K562 (cell line): ENCODE measurements at regions not wholly inside any gene's neighbourhood (a gene's known extent, or its start where the extent isn't known, plus 50 kb on each side); places are given as distances from the start of the nearest gene placed in this dataset.
A peak's percentile ranks its signal among the peaks of the same experiment; 100 is the strongest.
"Not testable (repeated sequence)": the region's sequence is repeated elsewhere in the genome, so short reads cannot be mapped to it uniquely, and the experiment has no call there.

Source experiments
- ATAC-seq: fragments of 200-7000 bp; cut with Tn5 transposase; 3 replicates; pipeline ENCODE4 v1.9.1; 2020; ENCODE audit warnings: moderate library complexity
- BruUV-seq: library from RNA; stranded (reverse); fragments of 400-500 nt; replicated peaks from 2 replicates; lab custom pipeline; 2021; lab: Mats Ljungman, UMichigan
- CTCF ChIA-PET: fragments of 300-600 bp; formaldehyde crosslinking; extraction: SDS; loops from one replicate; lab custom pipeline; 2021; ENCODE audit warnings: low intra/inter-chr PET ratio; lab: Yijun Ruan, JAX
- POLR2A ChIA-PET: fragments of 300-600, 350-650 bp; sonication (Branson Sonifier 250); formaldehyde crosslinking; extraction: SDS; loops from one replicate; lab custom pipeline; 2021; ENCODE audit warnings: antibody characterized with exemption, inconsistent platforms; lab: Yijun Ruan, JAX
- DNase-seq, 4 experiments: peaks; one replicate each; pipeline versions ENCODE4 v3.0.0 to v3.0.0-alpha.2; 2011 to 2018; ENCODE audit warnings: low spot score in 3 of 4, mixed read lengths in 3 of 4; ENCODE audit errors: extremely low read depth in 1 of 4
- FAIRE-seq: peaks from 2 replicates; lab custom pipeline; 2011; peaks lifted over from hg19 to GRCh38; lab: Jason Lieb, UNC
- H2AFZ ChIP-seq: 2 replicates; pipeline ENCODE4 v1.6.0; 2011; ENCODE audit warnings: low read depth, low read length, control low read depth, inconsistent platforms
- H3K27ac ChIP-seq: fragments of 200-600 bp; 3 replicates; pipeline ENCODE4 v1.8.0; 2011; ENCODE audit warnings: low read depth, mild to moderate bottlenecking, control low read depth, inconsistent platforms, low read length, moderate library complexity, mixed read lengths; ENCODE audit errors: extremely low read depth
- H3K27me3 ChIP-seq, 2 experiments: fragments of 300-600 bp in 1 of 2; 2 replicates in 1 of 2; 3 replicates in 1 of 2; pipeline versions ENCODE4 v1.6.0 to v1.8.0; 2011; ENCODE audit warnings: inconsistent platforms in 2 of 2, low read length in 2 of 2, mild to moderate bottlenecking in 1 of 2, mixed read lengths in 1 of 2, moderate library complexity in 1 of 2; ENCODE audit not compliant: control insufficient read depth in 2 of 2, insufficient read depth in 2 of 2
- H3K36me3 ChIP-seq: fragments of 300-600 bp; 3 replicates; pipeline ENCODE4 v1.8.0; 2011; ENCODE audit warnings: mild to moderate bottlenecking, low read length, inconsistent platforms; ENCODE audit not compliant: control insufficient read depth, insufficient read depth
- H3K4me1 ChIP-seq, 2 experiments: fragments of 200-600 bp in 1 of 2; replicated peaks in 1 of 2; 2 replicates in 1 of 2; 3 replicates in 1 of 2; pipeline versions ENCODE4 v1.5.1 to v1.8.0; 2011; ENCODE audit warnings: inconsistent platforms in 2 of 2, low read length in 2 of 2, mild to moderate bottlenecking in 1 of 2, mixed read lengths in 1 of 2, moderate library complexity in 1 of 2; ENCODE audit not compliant: control insufficient read depth in 2 of 2, insufficient read depth in 2 of 2
- H3K4me2 ChIP-seq: 2 replicates; pipeline ENCODE4 v1.6.1; 2011; ENCODE audit warnings: low read length, control low read depth, inconsistent platforms, mixed read lengths; ENCODE audit not compliant: insufficient read depth
- H3K4me3 ChIP-seq: fragments of 200-600 bp; sonication (generic), shearing (Covaris generic); 2 replicates; pipeline ENCODE4 v1.5.1; 2016; ENCODE audit warnings: control low read depth, inconsistent platforms
- H3K79me2 ChIP-seq: fragments of 200-600 bp; 3 replicates; pipeline ENCODE4 v1.8.0; 2011; ENCODE audit warnings: low read length, inconsistent platforms; ENCODE audit not compliant: control insufficient read depth, insufficient read depth
- H3K9ac ChIP-seq, 2 experiments: 2 replicates each; pipeline versions ENCODE4 v1.6.0 to v1.6.1; 2011; ENCODE audit warnings: low read depth in 2 of 2, low read length in 2 of 2, control low read depth in 1 of 2, inconsistent platforms in 1 of 2, mild to moderate bottlenecking in 1 of 2, mixed read lengths in 1 of 2; ENCODE audit not compliant: insufficient read depth in 1 of 2
- H3K9me1 ChIP-seq: one replicate; pipeline ENCODE4 v1.6.0; 2011; ENCODE audit warnings: inconsistent platforms, mild to moderate bottlenecking, low read length, moderate library complexity; ENCODE audit not compliant: control insufficient read depth, insufficient read depth
- H3K9me3 ChIP-seq: replicated peaks from 2 replicates; pipeline ENCODE4 v1.5.1; 2011; ENCODE audit warnings: low read depth, low read length, inconsistent platforms; ENCODE audit not compliant: control insufficient read depth, insufficient read depth
- H4K20me1 ChIP-seq: replicated peaks from 2 replicates; pipeline ENCODE4 v1.6.1; 2011; ENCODE audit warnings: low read length, inconsistent platforms, mixed read lengths; ENCODE audit not compliant: control insufficient read depth, insufficient read depth
- EHMT2 ChIP-seq: fragments of 450-650 bp; IDR thresholded peaks from 2 replicates; pipeline ENCODE4 v1.6.1; 2018; ENCODE audit warnings: antibody characterized with exemption
- JUN ChIP-seq, 2 experiments: sonication (generic) in 1 of 2; formaldehyde crosslinking in 1 of 2; IDR thresholded peaks; 2 replicates each; pipeline versions ENCODE4 v1.6.1 to v1.8.0; 2012 to 2022; ENCODE audit warnings: borderline replicate concordance in 2 of 2, mild to moderate bottlenecking in 2 of 2, improper control_type of control experiment in 1 of 2, low read depth in 1 of 2, low read length in 1 of 2, missing genetic modification reagents in 1 of 2
- KHSRP ChIP-seq: fragments of 450-650 bp; IDR thresholded peaks from 2 replicates; pipeline ENCODE4 v1.6.1; 2017
- NFYB ChIP-seq: IDR thresholded peaks from 2 replicates; pipeline ENCODE4 v1.6.1; 2011; ENCODE audit warnings: mild to moderate bottlenecking, moderate library complexity; ENCODE audit not compliant: insufficient read length; ENCODE audit errors: extremely low read depth
- PHF8 ChIP-seq: fragments of 200-600 bp; sonication (generic); IDR thresholded peaks from 2 replicates; pipeline ENCODE4 v1.6.1; 2012; ENCODE audit warnings: mixed run types, mild to moderate bottlenecking, inconsistent platforms, low read length, moderate library complexity, borderline replicate concordance
- POLR2B ChIP-seq: fragments of 450-650 bp; IDR thresholded peaks from 2 replicates; pipeline ENCODE4 v1.6.1; 2018; ENCODE audit warnings: low read depth; ENCODE audit not compliant: partially characterized antibody
- POLR2G ChIP-seq: fragments of 200-400 bp; formaldehyde crosslinking; IDR thresholded peaks from 2 replicates; pipeline ENCODE4 v1.6.1; 2017; ENCODE audit warnings: low read depth, mild to moderate bottlenecking, antibody characterized with exemption, low read length, moderate library complexity
- ZFX ChIP-seq: sonication (generic); formaldehyde crosslinking; IDR thresholded peaks from 2 replicates; pipeline ENCODE4 v1.8.0; 2022; ENCODE audit warnings: mild to moderate bottlenecking, missing genetic modification reagents, moderate library complexity
- WGBS: fragments of 100-300 bp; shearing (Covaris generic); methylation state at CpG from one replicate; pipeline ENCODE4 v1.1.6; 2016; ENCODE audit warnings: low coverage, mixed read lengths; ENCODE audit not compliant: insufficient coverage; ENCODE audit errors: missing lambda C conversion rate; 5-methylcytosine and 5-hydroxymethylcytosine counted together
- in situ Hi-C: fragments of 300-500 bp; cut with MboI; formaldehyde crosslinking; loops from 4 replicates; pipeline ENCODE4 v1.15.0; 2018; ENCODE audit warnings: inconsistent platforms, mixed read lengths
- intact Hi-C: fragments of 100-400 bp; cut with micrococcal nuclease; formaldehyde crosslinking; loops from 2 replicates; pipeline ENCODE4 v1.14.2; 2022

DNA sequence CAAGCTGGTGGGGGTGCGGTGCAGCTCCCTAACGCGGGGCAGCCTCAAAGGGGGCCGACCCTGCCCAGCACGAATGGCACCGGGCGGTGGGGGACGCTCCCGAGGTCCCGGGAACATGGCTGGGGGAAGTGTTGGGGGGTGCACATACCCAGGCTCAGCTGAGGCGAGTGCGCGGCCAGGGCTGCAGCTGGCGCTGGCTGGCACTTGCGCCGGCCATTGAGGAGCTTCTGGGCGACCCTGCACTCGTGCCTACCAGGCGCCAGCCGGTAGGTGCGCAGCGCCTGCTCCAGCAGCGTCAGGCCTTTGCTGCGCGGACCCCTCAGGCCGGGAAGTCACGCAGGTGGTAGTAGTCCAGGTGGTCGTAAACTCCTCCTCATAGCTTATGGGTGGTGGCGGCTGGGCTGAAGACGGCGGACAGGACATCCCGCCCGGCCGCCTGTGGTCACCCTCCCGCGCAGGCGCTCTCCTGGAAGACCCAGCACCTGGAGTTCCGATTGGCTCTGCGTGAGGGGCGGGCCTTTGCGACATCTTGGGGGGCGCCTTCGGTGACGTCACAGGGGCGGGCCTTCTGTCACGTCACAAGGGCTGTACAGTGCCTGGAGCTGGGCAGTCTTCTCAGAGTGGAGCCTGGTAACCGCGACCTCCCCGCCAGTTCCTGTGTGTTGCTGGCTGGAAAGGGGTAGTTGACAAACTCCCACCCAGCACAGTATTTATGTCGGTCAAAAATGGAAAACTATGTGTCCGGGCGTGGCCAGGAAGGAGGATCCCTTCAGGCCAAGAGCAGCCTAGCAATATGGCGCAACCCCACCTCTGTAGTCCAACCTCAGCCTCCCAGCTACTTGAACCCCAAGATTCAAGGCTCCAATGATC, 74.5 kb upstream of the ERV3-1 start (continued):
- TF ChIP-seq ZFX (CRISPR knock-in tag) (peak; percentile 28), PHF8 (peak; percentile 67; the same call in 1 of the 2 replicates), JUN (IDR thresholded peaks at IDR 0.05; ENCODE audit: borderline replicate concordance, low read depth, low read length) (peak; percentile 34; the same call in 1 of the 2 replicates), POLR2B (peak; percentile 43), EHMT2 (0 out of 2 replicates have a peak, but pooled peaks have one; percentile 31), NFYB (peak; percentile 6), KHSRP (peak; percentile 70)
- not testable (repeated sequence) for TF ChIP-seq JUN (CRISPR knock-in tag; IDR thresholded peaks at IDR 0.05; ENCODE audit: borderline replicate concordance)
- TF ChIP-seq, all 486 proteins: peak for 42; not testable (repeated sequence) for 444

DNA sequence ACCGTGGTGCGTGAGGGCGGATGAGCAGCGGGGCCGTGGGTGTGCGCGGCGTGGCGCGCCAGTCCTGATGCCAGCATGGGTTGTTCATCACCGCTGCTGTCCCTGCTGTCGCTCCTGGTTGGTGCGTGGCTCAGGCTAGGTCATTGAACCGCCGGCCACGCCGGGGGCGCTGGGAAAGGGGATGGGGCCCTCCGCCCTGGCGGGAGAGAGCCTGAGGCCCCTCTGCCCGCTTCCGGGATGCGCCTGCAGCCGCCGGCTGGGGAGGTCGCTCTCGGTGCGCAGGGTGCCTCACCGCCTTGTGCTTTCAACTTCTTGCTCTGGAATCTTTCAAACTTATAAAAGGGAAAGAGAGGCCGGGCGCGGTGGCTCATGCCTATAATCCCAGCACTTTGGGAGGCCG, 68.5 kb upstream of the ERV3-1 start:
- ATAC-seq, H3K4me3 ChIP-seq, H3K27me3 ChIP-seq, H3K9ac ChIP-seq, H2AFZ ChIP-seq, H3K36me3 ChIP-seq, CTCF ChIA-PET, intact Hi-C loops, H3K9me3 ChIP-seq, H3K27ac ChIP-seq, FAIRE-seq, in situ Hi-C loops, H3K79me2 ChIP-seq, H3K4me2 ChIP-seq, H3K4me1 ChIP-seq, DNase-seq, H4K20me1 ChIP-seq, H3K9me1 ChIP-seq, BruUV-seq: not testable (repeated sequence)
- TF ChIP-seq POLR2G, result 0 out of 2 replicates have a peak, but pooled peaks have one; percentile 31
- WGBS, result 100% methylated on average over 2 of the region's 33 CpGs
- POLR2A ChIA-PET, result interaction anchor here (1.0 kb wide), 1 partner anchor 688 kb away, joined by 3 read pairs; no protein-coding TSS in a partner anchor

DNA sequence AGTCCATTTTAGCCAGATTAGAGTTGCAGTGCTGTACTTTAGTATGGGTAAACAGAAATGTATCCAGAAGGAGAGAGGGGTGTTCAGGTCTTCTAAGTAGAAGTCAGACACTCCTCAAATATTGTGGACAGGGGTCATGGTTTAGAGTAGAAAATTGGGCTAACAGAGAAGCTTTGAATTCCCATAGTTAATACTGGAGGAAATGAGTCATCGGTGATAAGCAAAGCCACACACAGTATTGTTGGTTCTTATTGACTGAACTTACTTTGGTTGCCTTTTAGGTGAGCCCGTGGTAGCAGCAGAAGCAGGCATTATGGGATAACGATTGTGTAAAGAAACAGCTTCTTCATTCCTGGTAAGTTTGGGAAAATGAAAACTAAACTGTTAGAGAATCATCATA, 66.7 kb upstream of the ERV3-1 start:
- H3K27me3 ChIP-seq, H4K20me1 ChIP-seq, H2AFZ ChIP-seq, intact Hi-C loops, CTCF ChIA-PET, BruUV-seq, DNase-seq, H3K4me1 ChIP-seq, H3K79me2 ChIP-seq, POLR2A ChIA-PET, in situ Hi-C loops, H3K9me3 ChIP-seq, H3K4me3 ChIP-seq, H3K9ac ChIP-seq, H3K4me2 ChIP-seq, H3K9me1 ChIP-seq, H3K27ac ChIP-seq: not testable (repeated sequence)
- 11% methylated on average over 3 of the region's 3 CpGs for WGBS
- peaks cover 13% of the 10 kb centered on the region; the same call in 1 of the 3 replicates for H3K36me3 ChIP-seq
- peak; percentile 72 for FAIRE-seq
- peak; percentile 57 for ATAC-seq
